ENCODE measurements at regions not wholly inside any gene's neighbourhood (a gene's known extent, or its start where the extent isn't known, plus 50 kb on each side); places are given as distances from the start of the nearest gene placed in this dataset.

GRCh38 chr2:128538396-128538795, 219.7 kb upstream of the HS6ST1 start:
- Histone ChIP-seq H3K9me3 (no peaks in the 10 kb centered on the region), H3K27me3 (no peaks in the 10 kb centered on the region), H3K4me3 (no peak overlapping the region), H3K27ac (no peak overlapping the region), H3K4me1 (no peaks in the 10 kb centered on the region), H3K36me3 (no peaks in the 10 kb centered on the region)
- ATAC-seq (no peak), DNase-seq (no peak)
- intact Hi-C loops (cut with DNase I): no loop called here
- TF ChIP-seq CTCF (IDR thresholded peaks at IDR 0.05): no peak

GRCh38 chr2:128540670-128541069, 222.0 kb upstream of the HS6ST1 start:
- H3K36me3 ChIP-seq: no peaks in the 10 kb centered on the region
- ATAC-seq: no peak
- DNase-seq: no peak
- no peak overlapping the region for H3K27ac ChIP-seq
- H3K4me3 ChIP-seq: no peak overlapping the region
- no peaks in the 10 kb centered on the region for H3K4me1 ChIP-seq
- no peak for TF ChIP-seq CTCF (IDR thresholded peaks at IDR 0.05)
- intact Hi-C loops (cut with DNase I): no loop called here
- H3K27me3 ChIP-seq: no peaks in the 10 kb centered on the region
- no peaks in the 10 kb centered on the region for H3K9me3 ChIP-seq

- Histone ChIP-seq H3K27me3 (no peaks in the 10 kb centered on the region), H3K36me3 (no peaks in the 10 kb centered on the region), H3K4me1 (no peaks in the 10 kb centered on the region), H3K27ac (no peak overlapping the region), H3K9me3 (no peaks in the 10 kb centered on the region), H3K4me3 (no peak overlapping the region)
- intact Hi-C loops (cut with DNase I): no loop called here
- DNase-seq (no peak), ATAC-seq (no peak)
- no peak for TF ChIP-seq CTCF (IDR thresholded peaks at IDR 0.05)
These were observed 222.8 kb upstream of the HS6ST1 start for GRCh38 chr2:128541448-128541847.

GRCh38 chr2:128543036-128543435, 224.4 kb upstream of the HS6ST1 start:
- intact Hi-C loops (cut with DNase I): no loop called here
- Histone ChIP-seq H3K27ac (no peak overlapping the region), H3K27me3 (no peaks in the 10 kb centered on the region), H3K9me3 (no peaks in the 10 kb centered on the region), H3K4me1 (no peaks in the 10 kb centered on the region), H3K4me3 (no peak overlapping the region), H3K36me3 (no peaks in the 10 kb centered on the region)
- DNase-seq (no peak), ATAC-seq (no peak)
- no peak for TF ChIP-seq CTCF (IDR thresholded peaks at IDR 0.05)

GRCh38 chr2:128543646-128544045, 225.0 kb upstream of the HS6ST1 start:
- H3K9me3 ChIP-seq: no peaks in the 10 kb centered on the region
- no peak overlapping the region for H3K27ac ChIP-seq
- H3K36me3 ChIP-seq: no peaks in the 10 kb centered on the region
- no peak for ATAC-seq
- H3K27me3 ChIP-seq: no peaks in the 10 kb centered on the region
- intact Hi-C loops (cut with DNase I): no loop called here
- H3K4me1 ChIP-seq: no peaks in the 10 kb centered on the region
- no peak for DNase-seq
- no peak for TF ChIP-seq CTCF (IDR thresholded peaks at IDR 0.05)
- no peak overlapping the region for H3K4me3 ChIP-seq

GRCh38 chr2:128544321-128545037, 225.8 kb upstream of the HS6ST1 start:
- TF ChIP-seq CTCF (IDR thresholded peaks at IDR 0.05): no peak
- no peaks in the 10 kb centered on the region for H3K27me3 ChIP-seq
- no peak overlapping the region for H3K27ac ChIP-seq
- no peaks in the 10 kb centered on the region for H3K36me3 ChIP-seq
- no peaks in the 10 kb centered on the region for H3K9me3 ChIP-seq
- DNase-seq (no peak), ATAC-seq (no peak)
- no peak overlapping the region for H3K4me3 ChIP-seq
- intact Hi-C loops (cut with DNase I): no loop called here
- no peaks in the 10 kb centered on the region for H3K4me1 ChIP-seq
